Activated CD4-positive, alpha-beta T cell treated with anti-CD3 and anti-CD28 coated beads, Interleukin-2, Interleukin-6, amounts not matched to agents 100 ng/mL and 50 ng/mL, durations not matched to agents 16 hours and 8 hours (primary cell): ENCODE measurements at regions not wholly inside any gene's neighbourhood (a gene's known extent, or its start where the extent isn't known, plus 50 kb on each side); places are given as distances from the start of the nearest gene placed in this dataset.

Experiments used
- DNase-seq: peaks from one replicate; pipeline ENCODE4 v3.0.0-alpha.2; 2020

DNA sequence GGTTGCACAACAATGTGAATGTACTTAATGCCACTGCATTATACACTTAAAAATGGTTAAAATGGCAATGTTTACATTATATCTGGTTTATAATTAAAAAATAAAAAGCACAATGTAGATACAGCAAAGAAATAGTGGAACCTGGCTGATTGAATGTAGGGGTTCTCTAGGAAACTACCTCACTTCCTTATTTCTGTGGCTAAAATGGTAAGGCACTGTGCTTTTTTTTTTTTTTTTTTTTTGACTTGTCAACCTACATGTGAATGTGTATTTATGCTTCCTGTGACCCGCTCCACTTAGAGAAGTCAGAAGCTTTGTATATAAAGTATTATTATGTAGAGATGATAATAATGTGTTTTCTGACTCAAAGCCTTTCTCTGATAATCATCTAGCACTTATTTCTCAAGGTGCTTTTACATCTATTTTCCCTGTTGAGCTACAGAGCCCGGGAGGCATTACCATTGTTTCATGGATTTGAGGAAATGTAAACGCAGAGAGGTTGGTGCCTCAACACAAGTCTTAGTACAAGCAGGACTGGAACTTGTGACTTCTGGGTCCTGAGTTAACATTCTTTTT lies 55.0 kb downstream of the SOX4 start:
- DNase-seq: no peak

DNA sequence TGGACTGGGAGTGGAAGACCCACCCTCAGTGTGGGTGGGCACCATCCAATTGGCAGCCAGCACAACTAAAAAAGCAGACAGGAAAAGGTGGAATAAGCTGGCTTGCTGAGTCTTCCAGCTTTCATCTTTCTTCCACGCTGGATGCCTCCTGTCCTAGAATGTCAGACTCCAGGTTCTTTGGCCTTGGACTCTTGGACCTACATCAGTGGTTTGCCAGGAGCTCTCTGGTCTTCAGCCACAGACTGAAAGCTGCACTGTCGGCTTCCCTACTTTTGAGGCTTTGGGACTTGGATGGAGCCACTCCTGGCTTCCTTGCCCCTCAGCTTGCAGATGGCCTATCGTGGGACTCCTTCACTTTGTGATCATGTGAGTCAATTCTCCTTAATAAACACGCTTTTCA lies 59.8 kb downstream of the SOX4 start:
- DNase-seq: no peak

DNA sequence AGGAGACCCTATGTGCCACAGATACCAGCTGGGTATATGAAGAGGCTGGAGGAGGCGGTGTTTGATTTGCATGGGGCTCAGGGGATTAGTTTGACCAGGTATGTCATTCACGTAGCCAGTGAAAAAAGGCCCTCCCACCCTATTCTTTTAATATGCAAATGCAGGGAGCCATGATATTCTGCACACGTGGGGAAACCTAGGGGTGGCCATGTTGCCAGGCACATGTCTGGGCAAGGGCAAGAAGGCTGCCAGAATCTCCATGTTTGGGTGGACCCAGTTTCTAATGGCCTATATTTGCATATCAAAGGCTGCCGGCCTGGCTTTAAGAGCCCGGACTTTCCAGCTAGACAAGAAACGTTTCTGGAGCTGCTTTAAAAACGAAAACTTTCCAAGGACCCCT lies 60.4 kb downstream of the SOX4 start:
- DNase-seq: no peak

DNA sequence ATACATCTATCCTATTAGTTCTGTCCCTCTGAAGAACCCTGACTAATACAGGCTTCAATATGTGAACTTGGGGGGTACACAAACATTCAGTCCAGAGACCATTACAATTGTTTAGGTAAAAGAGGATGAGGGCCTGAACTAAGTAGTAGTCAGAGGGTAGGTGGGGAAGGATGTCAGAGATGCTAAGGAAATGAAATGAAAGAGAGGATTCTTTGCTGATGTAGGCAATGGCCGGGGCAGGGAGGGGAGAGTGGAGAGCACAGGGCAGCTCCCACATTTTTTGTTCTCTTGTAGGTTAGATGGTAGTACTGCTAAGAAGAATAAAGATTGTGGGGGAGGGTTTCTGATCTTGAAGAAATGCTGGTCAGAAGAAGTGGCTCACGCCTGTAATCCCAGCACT lies 60.8 kb downstream of the SOX4 start:
- DNase-seq: no peak

DNA sequence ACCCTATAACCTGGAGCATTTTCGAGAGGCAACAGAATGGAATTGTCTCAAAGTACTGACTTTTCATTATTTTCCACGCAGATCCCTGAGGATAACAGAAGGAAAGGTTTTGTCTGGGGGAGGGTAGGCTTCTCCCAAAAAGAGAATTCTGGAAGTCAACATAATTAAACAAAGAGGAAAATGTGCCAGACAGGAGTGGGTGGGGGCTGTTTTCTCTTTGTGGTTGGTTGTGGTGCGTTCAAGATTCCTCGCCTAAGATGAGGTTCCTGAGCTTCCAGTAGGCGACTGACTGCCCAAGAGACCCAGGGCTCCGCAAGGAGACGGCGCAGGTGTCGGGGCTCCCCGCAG lies 70.4 kb downstream of the SOX4 start:
- DNase-seq: no peak

DNA sequence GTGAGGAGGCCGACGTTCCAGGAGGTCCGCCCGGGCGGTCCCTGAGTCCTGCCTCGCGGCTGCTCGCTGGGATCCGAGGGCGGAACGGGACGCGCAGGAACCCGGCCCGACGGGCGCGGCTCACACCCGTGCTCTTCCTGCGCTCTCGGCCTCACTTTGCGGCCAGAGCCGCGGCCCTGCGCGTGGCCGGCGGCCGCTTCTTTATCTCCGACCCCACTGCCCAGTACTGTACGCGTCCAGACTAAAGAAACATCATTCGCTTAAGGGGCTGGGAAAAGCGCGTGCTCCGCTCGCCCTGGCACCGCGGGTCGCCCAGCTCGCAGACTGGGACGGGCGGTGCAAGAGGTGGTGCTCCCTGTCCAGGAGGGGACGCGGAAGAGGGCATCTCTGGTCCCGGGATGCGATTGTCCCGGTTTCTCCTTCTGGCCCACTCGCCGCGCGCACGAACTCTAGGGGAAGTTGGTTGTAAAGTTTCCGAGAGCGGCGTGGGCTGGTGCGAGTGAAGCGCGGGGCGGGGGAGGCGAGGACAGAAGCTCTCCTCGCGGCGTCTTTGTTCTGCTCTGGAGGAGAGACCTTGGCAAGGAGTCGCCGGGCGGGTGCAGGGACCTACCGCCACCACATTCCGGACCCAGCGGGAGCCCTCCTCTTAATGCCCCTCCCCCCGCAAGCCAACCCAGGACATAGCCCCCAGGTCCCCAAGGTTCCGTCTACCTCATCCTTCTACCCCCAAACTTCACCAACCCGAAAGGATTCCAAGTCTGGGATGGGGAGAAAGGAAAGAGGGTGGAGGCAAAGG lies 71.0 kb downstream of the SOX4 start:
- DNase-seq: no peak

DNA sequence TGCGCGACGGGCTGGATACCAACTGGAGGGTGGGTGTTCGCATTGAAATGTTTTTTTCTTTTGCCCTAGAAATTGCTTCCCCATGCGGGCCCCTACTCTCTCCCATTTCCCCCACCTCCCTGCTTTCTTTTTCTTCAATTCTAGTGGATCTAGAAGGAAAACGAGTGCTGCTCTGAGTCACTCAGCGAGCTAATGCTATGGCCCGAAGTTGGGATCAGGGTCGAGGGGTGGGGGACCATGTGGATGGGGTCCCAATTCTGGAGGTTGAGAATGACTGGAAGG lies 71.5 kb downstream of the SOX4 start:
- DNase-seq: no peak

DNA sequence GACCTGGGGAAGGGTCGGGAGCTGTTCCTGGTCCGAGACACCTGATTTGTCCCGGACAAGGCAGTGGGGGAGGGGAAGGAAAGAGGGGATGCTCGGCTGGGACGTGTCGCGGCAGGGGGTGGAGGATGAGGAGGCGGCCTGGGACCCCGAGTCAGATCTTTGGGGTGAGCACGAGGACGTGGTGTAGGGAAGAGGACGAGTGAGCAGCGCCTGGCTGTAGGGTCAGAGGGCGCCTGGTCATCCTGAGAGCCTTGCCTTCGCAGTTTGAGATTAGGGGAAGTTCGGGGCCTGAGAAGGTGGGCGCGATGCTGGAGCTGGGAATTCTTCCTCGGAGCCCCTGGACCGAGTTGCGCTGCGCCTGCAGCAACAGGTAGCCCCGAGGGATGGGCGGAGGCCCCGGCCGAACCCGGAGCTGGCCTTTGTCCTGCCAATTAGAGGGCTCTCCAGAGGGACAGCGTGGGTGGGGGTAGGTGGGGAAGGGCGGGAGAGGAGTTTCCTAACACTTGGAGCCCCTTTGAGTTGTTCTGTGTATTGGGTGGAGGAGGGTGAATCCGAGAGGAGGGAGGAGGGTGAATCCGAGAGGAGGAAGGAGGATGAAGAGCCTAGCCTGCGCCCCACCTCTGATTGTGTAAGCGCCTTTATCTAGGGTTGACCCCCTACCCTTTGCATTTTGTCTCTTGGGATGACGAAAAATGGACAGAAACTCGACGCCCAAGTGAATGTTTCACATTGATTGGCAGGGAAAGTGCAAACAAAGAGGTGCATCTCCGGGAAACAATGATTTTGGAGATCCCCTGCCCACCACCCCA lies 72.0 kb downstream of the SOX4 start:
- no peak for DNase-seq

DNA sequence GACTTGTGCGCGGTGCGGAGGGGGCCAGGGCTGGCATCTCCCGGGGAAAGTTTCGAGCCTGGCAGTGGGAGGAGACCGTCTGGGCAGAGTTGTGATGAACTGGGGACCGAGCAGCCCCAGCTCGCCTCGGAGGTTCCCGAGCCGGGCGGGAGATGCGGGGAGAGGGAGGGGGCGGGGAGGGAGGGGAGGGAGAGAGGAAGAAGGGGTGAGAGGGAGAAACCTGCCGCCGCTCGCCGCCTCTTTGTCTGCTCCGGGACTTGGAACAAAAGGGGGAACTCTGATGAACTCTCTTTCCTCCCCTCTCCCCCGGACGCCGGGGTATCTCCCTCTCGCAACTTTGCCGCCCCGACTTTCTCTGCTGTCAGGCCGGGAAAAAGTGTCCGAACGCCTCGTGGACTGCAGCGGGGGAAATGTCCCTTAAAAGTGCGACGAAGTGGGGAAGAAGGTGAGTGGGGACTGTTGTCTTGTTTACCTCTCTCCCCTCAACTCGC lies 72.7 kb downstream of the SOX4 start:
- DNase-seq: no peak

DNA sequence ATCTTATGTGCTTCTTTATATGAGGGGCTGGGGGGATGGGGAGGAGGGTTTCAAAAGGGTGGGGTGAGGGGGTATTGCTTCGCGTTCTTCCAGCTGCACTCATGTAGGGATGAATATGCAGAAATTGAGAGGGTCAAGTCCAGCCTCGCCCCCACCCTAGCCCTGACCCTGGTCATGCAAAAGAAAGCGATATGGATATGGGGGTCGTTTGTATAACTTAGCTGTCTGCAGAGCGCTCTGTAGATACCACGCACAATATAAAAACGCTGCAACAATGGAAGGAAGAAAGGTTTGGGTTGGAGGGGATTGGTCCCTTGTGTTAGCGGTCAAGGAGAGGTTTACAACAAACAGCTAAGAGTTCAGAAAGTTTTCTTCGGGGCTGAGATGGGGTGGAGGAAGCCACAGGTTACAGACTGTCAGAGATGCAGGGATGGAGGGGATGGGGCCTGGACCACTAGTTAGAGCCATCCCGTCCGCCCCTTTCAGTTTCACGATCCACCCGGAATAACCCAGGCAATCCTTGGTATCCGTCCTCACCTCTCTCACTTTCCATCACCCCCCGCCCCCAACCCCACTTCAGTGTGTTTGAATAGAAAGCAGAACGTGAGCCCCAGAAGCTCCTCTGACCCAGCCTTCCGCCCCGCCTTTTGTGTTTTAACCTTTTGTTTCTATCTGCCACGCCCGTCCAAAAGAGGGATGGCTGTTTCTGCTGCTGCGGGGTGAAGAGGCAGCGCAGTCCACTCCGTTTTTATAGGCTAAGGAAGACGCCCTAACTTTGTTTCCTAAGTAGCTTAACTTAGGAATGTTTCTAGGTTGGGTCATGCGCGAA lies 73.5 kb downstream of the SOX4 start:
- no peak for DNase-seq

DNA sequence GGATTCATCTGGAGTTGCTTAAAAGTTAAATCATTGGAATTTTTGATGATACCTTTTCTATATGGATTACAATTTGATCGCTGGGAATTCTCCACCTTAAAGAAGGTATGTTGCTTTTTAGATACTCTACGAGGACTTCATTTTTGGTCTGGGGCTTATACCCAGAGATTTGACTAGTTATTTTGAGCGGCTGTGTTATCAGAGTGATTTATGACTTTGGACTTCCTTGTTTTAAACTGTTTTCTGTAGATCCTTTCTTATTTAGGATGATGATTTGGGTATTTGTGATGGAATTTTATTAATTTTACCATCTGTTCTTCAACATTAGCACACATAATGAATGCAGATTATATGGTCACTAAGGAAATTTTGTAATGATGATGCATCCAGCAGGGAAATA lies 75.2 kb downstream of the SOX4 start:
- DNase-seq: no peak

DNA sequence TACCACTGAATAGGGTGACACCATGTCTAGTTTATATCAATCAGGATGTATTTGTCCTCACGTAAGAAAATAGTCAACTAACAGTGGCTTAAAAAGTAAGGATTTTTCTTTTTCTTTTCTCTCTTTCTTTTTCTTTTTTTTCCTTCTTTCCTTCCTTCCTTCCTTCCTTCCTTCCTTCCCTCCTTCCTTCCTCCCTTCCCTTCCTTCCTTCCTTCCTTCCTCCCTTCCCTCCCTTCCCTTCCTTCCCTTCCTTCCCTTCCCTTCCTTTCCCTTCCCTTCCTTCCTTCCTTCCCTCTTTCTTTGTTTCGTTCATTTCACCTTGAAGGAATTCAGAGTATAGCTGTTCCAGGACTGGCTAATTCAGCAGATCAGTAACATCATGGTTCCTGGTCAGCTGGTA lies 83.2 kb downstream of the SOX4 start:
- DNase-seq: no peak

DNA sequence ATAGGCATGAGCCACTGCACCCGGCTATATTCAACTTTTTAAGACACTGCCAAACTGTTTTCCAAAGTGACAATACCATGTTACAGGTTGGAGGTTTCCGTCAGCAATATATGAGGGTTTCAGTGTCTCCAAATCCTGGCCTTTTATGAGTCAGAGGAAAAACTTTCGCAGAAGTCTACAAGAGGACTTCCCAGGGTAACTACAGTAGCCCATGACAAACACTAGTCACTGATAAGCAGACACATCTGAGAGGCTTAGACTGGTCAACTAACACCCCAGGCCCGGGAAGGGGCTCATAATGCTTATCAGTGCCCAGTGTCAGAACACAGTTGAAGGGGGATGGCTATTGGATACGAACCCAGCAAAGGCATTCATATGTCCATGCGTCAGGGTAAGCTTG lies 85.4 kb downstream of the SOX4 start:
- no peak for DNase-seq

DNA sequence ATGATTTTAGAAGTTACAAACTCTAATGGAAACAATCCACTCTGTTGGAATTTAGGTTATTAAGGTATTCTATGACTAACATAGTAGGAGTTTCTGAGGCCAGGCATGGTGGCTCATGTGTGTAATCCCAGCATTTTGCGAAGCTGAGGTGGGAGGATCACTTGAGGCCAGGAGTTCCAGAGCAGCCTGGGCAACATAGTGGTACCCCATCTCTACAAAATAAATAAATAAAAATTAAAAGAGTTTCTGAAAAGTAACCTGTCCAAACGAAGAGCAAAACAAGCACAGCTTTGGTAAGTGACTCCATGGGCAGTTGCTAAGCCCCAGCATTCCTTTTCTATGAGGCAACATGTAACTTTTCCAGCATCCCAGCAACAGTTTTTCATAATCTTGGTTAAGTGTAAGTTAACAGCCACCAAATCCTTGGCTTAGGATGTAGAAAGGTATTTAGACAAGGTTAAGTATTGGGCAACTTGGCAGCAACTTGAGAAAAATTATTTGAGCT lies 86.3 kb downstream of the SOX4 start:
- DNase-seq: no peak

DNA sequence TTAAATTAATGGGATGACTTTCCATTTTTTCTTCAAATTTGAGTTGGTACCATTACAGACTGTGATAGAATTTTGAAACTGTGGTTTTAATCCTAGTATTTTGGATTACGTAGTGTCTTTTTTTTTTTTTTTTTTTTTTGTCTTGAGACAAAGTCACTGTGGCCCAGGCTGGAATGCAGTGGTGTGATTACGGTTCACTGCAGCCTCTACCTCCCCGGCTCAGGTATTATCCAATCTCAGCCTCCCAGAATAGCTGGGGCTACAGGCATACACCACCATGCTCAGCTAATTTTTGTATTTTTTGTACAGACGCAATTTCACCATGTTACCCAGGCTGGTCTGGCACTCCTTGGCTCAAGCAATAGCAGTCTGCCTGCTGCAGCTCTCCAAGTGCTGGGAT lies 87.1 kb downstream of the SOX4 start:
- no peak for DNase-seq

DNA sequence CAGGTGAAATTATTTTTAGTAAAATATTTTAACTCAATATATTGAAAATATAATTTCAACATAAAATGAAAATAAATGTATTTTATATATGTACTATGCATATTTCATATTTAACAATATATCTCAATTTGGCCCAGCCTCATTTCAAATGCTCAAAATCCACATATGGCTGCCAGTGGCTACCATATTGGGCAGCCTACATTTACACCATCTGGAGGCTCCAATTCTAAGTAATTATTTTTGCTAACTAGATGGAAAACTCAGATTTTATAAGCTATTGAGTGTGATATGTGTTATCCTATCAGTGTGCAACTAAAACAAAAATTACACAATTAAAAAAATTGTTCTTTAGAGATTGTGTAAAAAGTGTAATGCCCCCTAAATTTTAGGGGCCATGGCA lies 96.9 kb downstream of the SOX4 start:
- DNase-seq: no peak

DNA sequence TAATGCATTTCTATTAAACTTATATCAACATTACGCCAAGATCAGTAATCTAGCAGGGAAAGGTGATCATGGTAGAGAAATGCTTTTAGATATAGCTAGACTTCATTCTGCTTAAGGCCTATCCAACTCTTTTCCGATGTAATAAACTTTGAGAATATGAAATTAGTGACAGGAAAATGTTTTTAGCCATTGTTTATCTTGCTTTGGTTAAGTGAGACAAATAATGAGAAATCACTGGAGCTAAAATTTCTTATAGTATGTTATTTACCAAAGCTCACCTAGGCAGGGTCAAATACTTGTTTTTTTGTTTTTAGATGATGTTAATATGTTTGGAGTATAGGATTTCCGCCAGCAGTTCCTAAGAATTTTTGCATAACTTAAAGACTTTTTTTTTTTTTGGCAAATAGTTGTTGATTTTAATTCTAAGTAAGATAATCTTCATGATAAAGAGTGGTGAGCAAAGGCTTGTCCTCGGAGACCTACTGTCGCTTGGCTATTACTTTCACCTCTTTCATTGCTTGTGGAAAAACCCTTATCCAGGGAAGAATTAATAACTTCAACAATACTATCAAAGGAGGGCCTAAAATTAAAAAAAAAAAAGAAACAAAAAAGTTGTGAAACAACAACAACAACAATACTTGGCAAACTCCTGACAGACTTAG lies 98.3 kb downstream of the SOX4 start:
- DNase-seq: no peak

DNA sequence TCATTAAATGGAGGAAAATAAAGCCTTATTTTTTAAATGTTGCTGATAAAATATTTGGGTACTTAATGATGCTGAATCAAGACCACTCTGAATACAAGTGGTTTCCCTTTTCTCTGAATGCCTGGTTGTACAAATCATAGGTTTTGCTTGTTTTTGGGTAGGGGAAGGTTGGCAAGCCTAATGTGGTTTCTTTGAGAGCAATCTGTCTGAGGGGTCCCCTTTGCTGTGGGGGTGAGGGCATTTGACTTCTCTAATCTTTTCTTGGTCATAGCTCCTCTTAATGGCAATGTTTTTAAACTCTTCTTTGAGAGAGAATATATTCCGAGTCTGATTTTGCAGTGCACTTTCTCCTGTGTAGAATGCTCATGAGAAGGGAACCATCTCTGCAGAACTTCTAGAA lies 99.2 kb downstream of the SOX4 start:
- no peak for DNase-seq

DNA sequence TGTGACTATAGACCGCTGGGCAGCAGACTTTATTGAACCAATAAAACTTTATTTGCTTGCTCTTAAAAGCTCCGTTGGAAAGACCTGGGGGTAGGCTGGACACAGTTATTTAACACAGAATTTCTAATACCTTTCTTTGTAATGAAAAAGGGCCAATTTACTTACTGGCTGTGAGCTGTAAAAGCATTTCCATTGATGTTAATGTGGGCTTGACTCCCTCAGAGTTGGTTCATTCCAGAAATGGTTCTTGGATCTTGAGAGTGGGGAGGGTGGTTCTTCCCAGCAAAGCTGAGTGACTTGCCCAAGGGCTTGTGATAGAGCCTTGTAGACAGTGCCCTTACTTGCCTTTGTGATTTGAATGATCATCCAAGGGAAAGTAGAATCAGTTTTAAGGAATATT lies 100.6 kb downstream of the SOX4 start:
- no peak for DNase-seq

DNA sequence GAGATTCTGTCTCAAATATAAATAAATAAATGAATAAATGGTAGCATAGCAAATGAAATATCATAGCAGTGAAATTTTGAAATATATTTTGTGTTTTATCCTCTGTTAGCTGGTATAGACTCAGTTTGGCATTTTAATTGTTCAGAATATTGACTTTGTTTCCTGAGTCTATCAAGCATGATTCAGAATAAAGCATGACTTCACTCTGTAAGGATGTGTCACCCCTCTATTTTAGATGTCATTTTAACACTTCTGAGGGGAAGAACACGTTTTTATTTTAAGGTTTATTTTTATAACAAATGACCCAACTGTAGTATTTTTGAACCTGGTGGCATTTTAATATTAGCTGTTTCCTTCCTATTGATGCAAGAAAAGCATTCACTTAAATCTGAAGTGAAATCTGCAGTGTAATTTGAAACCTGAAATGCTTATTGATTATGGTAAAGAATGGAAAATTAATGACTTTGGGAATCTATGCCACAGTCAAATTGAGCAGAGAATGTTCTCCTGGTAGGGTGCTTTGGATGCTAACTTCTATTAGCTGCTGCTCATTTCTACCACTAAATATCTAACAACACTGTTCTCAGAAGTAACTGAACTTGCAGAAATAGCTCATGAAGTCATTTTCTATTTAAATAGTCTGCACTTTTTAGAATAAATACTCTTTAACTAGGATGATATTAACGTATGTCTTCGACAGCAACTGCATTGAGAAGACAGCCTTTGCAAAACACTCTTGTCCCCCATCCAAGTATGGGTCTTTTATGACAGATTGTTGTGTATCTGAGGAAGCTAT lies 114.2 kb downstream of the SOX4 start:
- DNase-seq: no peak

DNA sequence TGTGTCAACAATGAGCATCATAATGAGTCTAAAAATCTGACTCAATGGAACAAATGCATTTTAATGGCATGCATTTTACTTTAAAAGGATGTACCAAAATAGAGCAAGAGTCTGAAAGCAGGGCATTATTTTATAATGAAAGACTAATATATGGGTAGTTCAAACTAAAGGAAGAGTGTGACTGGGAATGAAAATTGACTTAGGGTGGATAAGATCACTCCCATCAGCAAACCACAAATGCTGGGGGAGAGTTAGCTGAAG lies 114.7 kb downstream of the SOX4 start:
- no peak for DNase-seq

DNA sequence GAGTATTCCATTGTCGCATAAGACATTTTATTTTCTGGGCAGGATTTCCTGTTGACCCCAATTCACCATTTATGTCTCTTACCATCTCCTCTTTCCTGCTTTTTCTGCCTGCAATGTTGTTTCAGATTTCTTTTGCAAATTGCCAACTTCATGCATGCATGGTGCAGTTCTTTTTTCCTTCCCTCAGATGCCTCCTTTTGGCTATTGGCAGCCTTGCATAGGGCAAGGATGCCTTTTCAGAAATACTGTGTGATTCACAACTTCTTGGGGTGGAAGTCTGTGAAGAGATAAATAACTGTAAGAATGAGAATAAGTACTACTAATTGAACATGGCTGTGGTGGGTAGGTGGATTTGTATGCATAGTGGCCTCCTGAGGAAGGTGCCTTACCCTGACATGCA lies 116.7 kb downstream of the SOX4 start:
- no peak for DNase-seq
